H1 (cell line): ENCODE measurements at regions not wholly inside any gene's neighbourhood (a gene's known extent, or its start where the extent isn't known, plus 50 kb on each side); places are given as distances from the start of the nearest gene placed in this dataset.

Experiments used
- CTCF ChIA-PET: fragments of 300-600 bp; sonication (Branson Sonifier 250); formaldehyde crosslinking; loops from one replicate; lab custom pipeline; 2021; ENCODE audit not compliant: partially characterized antibody; lab: Charles Lee
- POLR2A ChIA-PET: fragments of 300-600 bp; sonication (Branson Sonifier 250); formaldehyde crosslinking; loops from one replicate; lab custom pipeline; 2021; ENCODE audit warnings: inconsistent platforms; ENCODE audit not compliant: partially characterized antibody; lab: Charles Lee
- DNase-seq, 2 experiments: peaks; one replicate each; pipeline versions ENCODE4 v3.0.0 to v3.0.0-alpha.2; 2010 to 2022; ENCODE audit warnings: low spot score in 2 of 2, low read depth in 1 of 2, mixed read lengths in 1 of 2
- FAIRE-seq: peaks from 2 replicates; lab custom pipeline; 2011; peaks lifted over from hg19 to GRCh38; lab: Jason Lieb, UNC
- H2AFZ ChIP-seq: 2 replicates; pipeline ENCODE4 v1.8.1; 2012; ENCODE audit warnings: low read length, inconsistent platforms
- H2AK5ac ChIP-seq: 2 replicates; pipeline ENCODE4 v1.6.1; 2013; ENCODE audit warnings: low read depth, low read length
- H2BK120ac ChIP-seq: replicated peaks from 2 replicates; pipeline ENCODE3; 2013; ENCODE audit warnings: low read depth, low read length, inconsistent platforms
- H2BK12ac ChIP-seq: 2 replicates; pipeline ENCODE4 v1.6.1; 2013; ENCODE audit warnings: low read depth, low read length
- H2BK15ac ChIP-seq: 2 replicates; pipeline ENCODE4 v1.6.1; 2013; ENCODE audit warnings: low read length
- H2BK20ac ChIP-seq: 2 replicates; pipeline ENCODE4 v1.6.1; 2013; ENCODE audit warnings: low read length
- H2BK5ac ChIP-seq: 2 replicates; pipeline ENCODE4 v1.6.1; 2013; ENCODE audit warnings: low read depth, low read length
- H3K14ac ChIP-seq: 2 replicates; pipeline ENCODE4 v1.6.1; 2013; ENCODE audit warnings: inconsistent platforms; ENCODE audit not compliant: insufficient read length
- H3K18ac ChIP-seq: 2 replicates; pipeline ENCODE4 v1.6.1; 2013; ENCODE audit warnings: low read length; ENCODE audit errors: extremely low read depth
- H3K23ac ChIP-seq: 2 replicates; pipeline ENCODE4 v1.6.1; 2013; ENCODE audit warnings: inconsistent platforms; ENCODE audit not compliant: insufficient read length
- H3K23me2 ChIP-seq: 2 replicates; pipeline ENCODE4 v1.6.1; 2013; ENCODE audit warnings: low read depth, low read length
- H3K27ac ChIP-seq: 2 replicates; pipeline ENCODE4 v1.6.1; 2011; ENCODE audit warnings: low read depth, low read length, inconsistent platforms
- H3K27me3 ChIP-seq, 4 experiments: replicated peaks in 1 of 4; 1 replicate in 1 of 4; 2 replicates in 3 of 4; pipeline versions ENCODE4 v1.6.1 to v1.8.1; 2011 to 2013; ENCODE audit warnings: low read length in 3 of 4, mild to moderate bottlenecking in 3 of 4, inconsistent platforms in 2 of 4, mixed read lengths in 2 of 4, moderate library complexity in 1 of 4; ENCODE audit not compliant: control insufficient read depth in 3 of 4, insufficient read depth in 3 of 4; ENCODE audit errors: extremely low read depth in 1 of 4
- H3K36me3 ChIP-seq, 4 experiments: 2 replicates each; pipeline versions ENCODE4 v1.6.1 to v1.8.1; 2011 to 2013; ENCODE audit warnings: mild to moderate bottlenecking in 4 of 4, low read length in 3 of 4, moderate library complexity in 2 of 4, control low read depth in 1 of 4, inconsistent platforms in 1 of 4; ENCODE audit not compliant: insufficient read depth in 4 of 4, control insufficient read depth in 2 of 4
- H3K4ac ChIP-seq: replicated peaks from 2 replicates; pipeline ENCODE3; 2013; ENCODE audit warnings: low read length, low read depth, mixed read lengths, inconsistent platforms; ENCODE audit not compliant: insufficient read length
- H3K4me1 ChIP-seq, 4 experiments: replicated peaks in 1 of 4; 1 replicate in 1 of 4; 2 replicates in 3 of 4; pipeline versions ENCODE4 v1.6.1 to v1.8.1; 2011 to 2013; ENCODE audit warnings: low read length in 3 of 4, inconsistent platforms in 2 of 4, mixed read lengths in 1 of 4; ENCODE audit not compliant: insufficient read depth in 4 of 4, control insufficient read depth in 3 of 4
- H3K4me2 ChIP-seq, 2 experiments: 2 replicates each; pipeline versions ENCODE4 v1.6.1 to v1.8.1; 2011 to 2013; ENCODE audit warnings: low read depth in 2 of 2, low read length in 2 of 2, control low read depth in 1 of 2, inconsistent platforms in 1 of 2, mild to moderate bottlenecking in 1 of 2; ENCODE audit not compliant: insufficient read depth in 1 of 2
- H3K4me3 ChIP-seq, 4 experiments: fragments of 200-600, 300-600 bp in 1 of 4; sonication (generic), shearing (Covaris generic), sonication (Bioruptor Twin) in 1 of 4; 2 replicates each; pipeline versions ENCODE4 v1.5.1 to v1.8.1; 2011 to 2016; ENCODE audit warnings: low read length in 4 of 4, low read depth in 3 of 4, control low read depth in 2 of 4, inconsistent platforms in 2 of 4, mild to moderate bottlenecking in 2 of 4, mixed read lengths in 1 of 4, moderate library complexity in 1 of 4; ENCODE audit not compliant: insufficient read depth in 2 of 4; ENCODE audit errors: extremely low read depth in 1 of 4
- H3K56ac ChIP-seq: replicated peaks from 2 replicates; pipeline ENCODE3; 2013; ENCODE audit warnings: low read depth, mild to moderate bottlenecking, mixed read lengths, low read length, inconsistent platforms; ENCODE audit not compliant: insufficient read length
- H3K79me1 ChIP-seq: 2 replicates; pipeline ENCODE4 v1.6.1; 2013; ENCODE audit warnings: low read depth, low read length, control low read depth
- H3K79me2 ChIP-seq, 2 experiments: 2 replicates each; pipeline versions ENCODE4 v1.6.1 to v1.8.1; 2012 to 2013; ENCODE audit warnings: low read length in 2 of 2, mild to moderate bottlenecking in 2 of 2, inconsistent platforms in 1 of 2; ENCODE audit not compliant: insufficient read depth in 2 of 2, control insufficient read depth in 1 of 2
- H3K9ac ChIP-seq, 4 experiments: replicated peaks in 1 of 4; 1 replicate in 1 of 4; 2 replicates in 3 of 4; pipeline versions ENCODE4 v1.6.1 to v1.8.1; 2011 to 2013; ENCODE audit warnings: low read depth in 3 of 4, low read length in 3 of 4, control low read depth in 2 of 4, mild to moderate bottlenecking in 2 of 4, moderate library complexity in 2 of 4, inconsistent platforms in 1 of 4; ENCODE audit errors: extremely low read depth in 1 of 4
- H3K9me3 ChIP-seq, 2 experiments: 2 replicates each; pipeline versions ENCODE4 v1.6.1 to v1.8.1; 2012 to 2013; ENCODE audit warnings: mild to moderate bottlenecking in 2 of 2, moderate library complexity in 2 of 2, control low read depth in 1 of 2, inconsistent platforms in 1 of 2, low read depth in 1 of 2, low read length in 1 of 2, mixed read lengths in 1 of 2; ENCODE audit not compliant: insufficient read depth in 2 of 2
- H4K20me1 ChIP-seq, 2 experiments: replicated peaks in 1 of 2; 2 replicates each; pipeline versions ENCODE3 to v1.8.1; 2011 to 2013; ENCODE audit warnings: inconsistent platforms in 2 of 2, low read length in 2 of 2, mild to moderate bottlenecking in 1 of 2; ENCODE audit not compliant: insufficient read depth in 2 of 2, control insufficient read depth in 1 of 2
- H4K5ac ChIP-seq: 2 replicates; pipeline ENCODE4 v1.6.1; 2013; ENCODE audit warnings: low read length, low read depth, mixed read lengths, inconsistent platforms; ENCODE audit not compliant: insufficient read length
- H4K8ac ChIP-seq: 2 replicates; pipeline ENCODE4 v1.8.0; 2013; ENCODE audit warnings: mild to moderate bottlenecking, moderate library complexity, low read length, inconsistent platforms; ENCODE audit not compliant: insufficient read depth; ENCODE audit errors: extremely low read depth
- H4K91ac ChIP-seq: replicated peaks from 2 replicates; pipeline ENCODE3; 2013; ENCODE audit warnings: low read length, mixed read lengths, inconsistent platforms; ENCODE audit not compliant: insufficient read length
- ASH2L ChIP-seq: fragments of 200-600, 300-600 bp; sonication (generic); IDR thresholded peaks from one replicate; pipeline ENCODE4 v1.7.1; 2017; ENCODE audit warnings: low read length
- BCL11A ChIP-seq, 2 experiments: IDR thresholded peaks; one replicate each; pipeline ENCODE4 v1.6.1; 2011; ENCODE audit warnings: low read depth in 2 of 2, low read length in 2 of 2, mild to moderate bottlenecking in 2 of 2
- BRCA1 ChIP-seq: IDR thresholded peaks from 2 replicates; pipeline ENCODE4 v1.6.1; 2012; ENCODE audit warnings: low read depth, low read length, improper control_type of control experiment
- CBX5 ChIP-seq: fragments of 300-800, 300-1000 bp; sonication (generic); IDR thresholded peaks from 2 replicates; pipeline ENCODE4 v1.7.1; 2016; ENCODE audit warnings: antibody characterized with exemption, low read length, low read depth
- CHD1 ChIP-seq: IDR thresholded peaks from 2 replicates; pipeline ENCODE4 v1.6.1; 2012; ENCODE audit warnings: low read depth, low read length, improper control_type of control experiment
- FOSL1 ChIP-seq: IDR thresholded peaks from 2 replicates; pipeline ENCODE4 v1.6.1; 2011; ENCODE audit warnings: mild to moderate bottlenecking, low read depth, low read length, moderate library complexity; ENCODE audit not compliant: insufficient read depth
- GTF2F1 ChIP-seq: IDR thresholded peaks from 2 replicates; pipeline ENCODE4 v1.6.1; 2012; ENCODE audit warnings: low read depth, low read length, improper control_type of control experiment, borderline replicate concordance
- KDM4A ChIP-seq: IDR thresholded peaks from one replicate; pipeline ENCODE4 v1.7.1; 2012; ENCODE audit warnings: low read depth, mild to moderate bottlenecking, moderate library complexity, low read length, inconsistent platforms; ENCODE audit not compliant: severe bottlenecking
- POU5F1 ChIP-seq: IDR thresholded peaks from 2 replicates; pipeline ENCODE4 v1.6.1; 2011; ENCODE audit warnings: low read depth, mild to moderate bottlenecking, low read length, moderate library complexity
- RNF2 ChIP-seq: fragments of 200-900, 300-1000 bp; sonication (generic); IDR thresholded peaks from 2 replicates; pipeline ENCODE4 v1.7.1; 2016; ENCODE audit warnings: borderline replicate concordance, low read depth, mild to moderate bottlenecking, antibody characterized with exemption, low read length; ENCODE audit not compliant: poor library complexity, severe bottlenecking; ENCODE audit errors: missing control alignments
- RXRA ChIP-seq: IDR thresholded peaks from 2 replicates; pipeline ENCODE4 v1.6.1; 2011; ENCODE audit warnings: low read depth, mild to moderate bottlenecking, low read length, moderate library complexity; ENCODE audit not compliant: insufficient read depth
- SAP30 ChIP-seq: fragments of 300-600 bp; sonication (generic); IDR thresholded peaks from 2 replicates; pipeline ENCODE4 v1.7.1; 2012; ENCODE audit warnings: low read length, moderate library complexity, mild to moderate bottlenecking, inconsistent platforms; ENCODE audit not compliant: insufficient read depth, insufficient replicate concordance
- SP4 ChIP-seq: IDR thresholded peaks from 2 replicates; pipeline ENCODE4 v1.6.1; 2012; ENCODE audit warnings: low read length, inconsistent platforms
- WGBS, 2 experiments: shearing (Covaris generic) in 1 of 2; methylation state at CpG; one replicate each; pipeline versions ENCODE4 v1.1.6 to v1.1.7; 2013 to 2015; ENCODE audit warnings: low lambda C conversion rate in 2 of 2, mixed read lengths in 2 of 2, inconsistent platforms in 1 of 2, low coverage in 1 of 2, missing lambda C conversion rate in 1 of 2; ENCODE audit not compliant: insufficient replicate concordance in 2 of 2, insufficient coverage in 1 of 2, insufficient read length in 1 of 2; ENCODE audit errors: extremely low coverage in 1 of 2, missing lambda C conversion rate in 1 of 2; 5-methylcytosine and 5-hydroxymethylcytosine counted together
- TF ChIP-seq, protein P1 (sequence below): IDR thresholded peaks from 2 replicates; pipeline ENCODE4 v1.6.1; 2012; ENCODE audit warnings: inconsistent platforms

DNA sequence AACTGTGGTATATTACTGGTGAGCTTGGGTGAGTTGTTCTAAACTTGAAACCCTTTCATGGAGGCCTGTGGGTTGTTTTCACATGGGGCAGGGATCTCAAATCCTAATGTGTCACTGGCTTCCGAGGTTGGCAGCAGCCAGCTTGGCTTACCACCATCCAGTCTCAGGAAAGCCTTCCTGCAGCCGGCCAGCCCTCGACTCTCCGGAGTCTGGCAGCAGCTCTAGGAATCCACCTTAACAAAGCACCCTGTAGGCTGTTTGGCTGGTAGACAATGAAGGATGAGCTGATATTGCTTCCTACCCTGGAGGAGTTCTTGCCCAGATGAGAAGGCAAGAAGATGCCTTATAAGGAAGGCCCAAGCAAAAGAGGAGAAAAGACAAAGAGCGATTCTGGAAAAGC lies 188.3 kb downstream of the KLF12 start:
- POLR2A ChIA-PET, result no interaction called here
- no peak overlapping the region for H2AFZ ChIP-seq
- TF ChIP-seq CHD1, result no peak
- no peak for TF ChIP-seq FOSL1
- no peak for TF ChIP-seq SP4
- no peak for TF ChIP-seq KDM4A
- TF ChIP-seq GTF2F1, result no peak
- TF ChIP-seq RNF2, result no peak
- no peak for TF ChIP-seq RXRA
- TF ChIP-seq POU5F1, result no peak
- TF ChIP-seq, protein P1, sequence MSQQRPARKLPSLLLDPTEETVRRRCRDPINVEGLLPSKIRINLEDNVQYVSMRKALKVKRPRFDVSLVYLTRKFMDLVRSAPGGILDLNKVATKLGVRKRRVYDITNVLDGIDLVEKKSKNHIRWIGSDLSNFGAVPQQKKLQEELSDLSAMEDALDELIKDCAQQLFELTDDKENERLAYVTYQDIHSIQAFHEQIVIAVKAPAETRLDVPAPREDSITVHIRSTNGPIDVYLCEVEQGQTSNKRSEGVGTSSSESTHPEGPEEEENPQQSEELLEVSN, result no peak
- no peak for TF ChIP-seq BRCA1
- TF ChIP-seq BCL11A (IDR thresholded peaks at IDR 0.05; ENCODE audit: low read depth in 2 of 2, low read length in 2 of 2), result no peak
- TF ChIP-seq CBX5, result no peak
- no peak for TF ChIP-seq SAP30
- TF ChIP-seq ASH2L, result no peak

More for the DNA sequence above, 188.3 kb downstream of the KLF12 start:
- Histone ChIP-seq H3K79me2 (no peaks in the 10 kb centered on the region), H4K20me1 (no peaks in the 10 kb centered on the region), H3K27me3 (no peaks in the 10 kb centered on the region), H3K23me2 (no peaks in the 10 kb centered on the region), H3K4me2 (no peak overlapping the region), H3K79me1 (no peaks in the 10 kb centered on the region), H3K9ac (no peak overlapping the region; a peak in 1 of 7 replicates), H2BK5ac (no peak overlapping the region), H2BK15ac (no peak overlapping the region), H4K5ac (no peak overlapping the region), H2BK12ac (no peak overlapping the region), H2AK5ac (no peak overlapping the region), H3K18ac (no peak overlapping the region), H3K14ac (no peak overlapping the region), H3K36me3 (no peaks in the 10 kb centered on the region), H3K27ac (no peak overlapping the region), H3K56ac (no peak overlapping the region), H3K4ac (no peak overlapping the region), H2BK20ac (no peak overlapping the region), H3K4me1 (peaks cover 0 to 4% (median 0%) of the 10 kb centered on the region in 4 experiments; a peak in 1 of 7 replicates), H4K8ac (no peak overlapping the region), H2BK120ac (no peak overlapping the region), H3K9me3 (no peaks in the 10 kb centered on the region), H3K23ac (no peak overlapping the region), H4K91ac (no peak overlapping the region), H3K4me3 (no peak overlapping the region)
- no peak for DNase-seq
- 81% methylated on average over 5 of the region's 5 CpGs; no CpG with 5 or more reads in 1 of the 2 experiments for WGBS, 2 experiments
- no peak for FAIRE-seq
- CTCF ChIA-PET, result interaction anchor here (0.6 to 1.3 kb wide), 4 partner anchors 10 to 1357 kb away, joined by 3 to 4 read pairs (median 3); no protein-coding TSS in a partner anchor
